Activated CD4-positive, alpha-beta T cell treated with anti-CD3 and anti-CD28 coated beads for 48 hours (primary cell): ENCODE measurements at regions not wholly inside any gene's neighbourhood (a gene's known extent, or its start where the extent isn't known, plus 50 kb on each side); places are given as distances from the start of the nearest gene placed in this dataset.
"Not testable (repeated sequence)": the region's sequence is repeated elsewhere in the genome, so short reads cannot be mapped to it uniquely, and the experiment has no call there.

Source experiments
- DNase-seq: peaks from one replicate; pipeline ENCODE4 v3.0.0-alpha.2; 2020

- DNase-seq = no peak
Observed at GRCh38 chr2:189231719-189232323, 52.3 kb upstream of the COL5A2 start.

- no peak for DNase-seq
Observed at GRCh38 chr2:189232759-189233406, 53.3 kb upstream of the COL5A2 start.

- no peak for DNase-seq
Observed at GRCh38 chr2:189233527-189233926, 54.0 kb upstream of the COL5A2 start.

- no peak for DNase-seq
Observed at GRCh38 chr2:189234991-189235390, 55.4 kb upstream of the COL5A2 start.

GRCh38 chr2:189236066-189236465, 56.5 kb upstream of the COL5A2 start:
- DNase-seq = no peak

- no peak for DNase-seq
Observed at GRCh38 chr2:189238903-189239302, 59.3 kb upstream of the COL5A2 start.

GRCh38 chr2:189243843-189244242, 64.3 kb upstream of the COL5A2 start:
- DNase-seq = not testable (repeated sequence)

GRCh38 chr2:189247276-189247675, 67.7 kb upstream of the COL5A2 start:
- no peak for DNase-seq

- no peak for DNase-seq
Observed at GRCh38 chr2:189248141-189248540, 68.6 kb upstream of the COL5A2 start.

- DNase-seq = no peak
Observed at GRCh38 chr2:189249171-189249570, 69.6 kb upstream of the COL5A2 start.

GRCh38 chr2:189249901-189250300, 70.3 kb upstream of the COL5A2 start:
- DNase-seq = no peak

GRCh38 chr2:189252991-189253675, 73.6 kb upstream of the COL5A2 start:
- no peak for DNase-seq

- no peak for DNase-seq
Observed at GRCh38 chr2:189253836-189254235, 74.3 kb upstream of the COL5A2 start.

- DNase-seq = no peak
Observed at GRCh38 chr2:189254268-189254883, 74.8 kb upstream of the COL5A2 start.

- no peak for DNase-seq
Observed at GRCh38 chr2:189255711-189256110, 76.2 kb upstream of the COL5A2 start.

- DNase-seq = no peak
Observed at GRCh38 chr2:189258616-189259365, 79.2 kb upstream of the COL5A2 start.

GRCh38 chr2:189260361-189260814, 80.8 kb upstream of the COL5A2 start:
- DNase-seq = no peak

- no peak for DNase-seq
Observed at GRCh38 chr2:189261431-189261841, 81.9 kb upstream of the COL5A2 start.

GRCh38 chr2:189261916-189262315, 82.4 kb upstream of the COL5A2 start:
- DNase-seq = no peak

- no peak for DNase-seq
Observed at GRCh38 chr2:189265696-189266320, 86.2 kb upstream of the COL5A2 start.

- DNase-seq = no peak
Observed at GRCh38 chr2:189267491-189267890, 87.9 kb upstream of the COL5A2 start.

- DNase-seq = no peak
Observed at GRCh38 chr2:189267925-189268579, 88.5 kb upstream of the COL5A2 start.
